Right lobe of liver (tissue), 6 donors: ENCODE measurements at regions not wholly inside any gene's neighbourhood (a gene's known extent, or its start where the extent isn't known, plus 50 kb on each side); places are given as distances from the start of the nearest gene placed in this dataset.

Experiments used
- ATAC-seq, 4 donors: fragments of 200-7000 bp; cut with Tn5 transposase; one replicate each; pipeline ENCODE4 v1.9.1; 2020; ENCODE audit warnings: mild to moderate bottlenecking in 4 of 4, moderate library complexity in 4 of 4
- DNase-seq, 3 donors: peaks; one replicate each; pipeline ENCODE4 v3.0.0-alpha.2; 2020
- H3K27ac ChIP-seq, 3 donors: fragments of 200-600 bp; one replicate each; pipeline ENCODE4 v1.8.0; 2022
- H3K27me3 ChIP-seq, 2 donors: fragments of 200-600 bp; one replicate each; pipeline ENCODE4 v1.8.0; 2022
- H3K36me3 ChIP-seq, 4 donors: fragments of 200-600 bp; sonication (generic) in 1 of 4; one replicate each; pipeline versions ENCODE4 v1.5.1 to v1.8.0; 2017 to 2022; ENCODE audit warnings: control low read depth in 1 of 4
- H3K4me1 ChIP-seq, 4 donors: fragments of 200-600 bp; sonication (generic) in 1 of 4; one replicate each; pipeline versions ENCODE4 v1.5.1 to v1.8.0; 2017 to 2022; ENCODE audit warnings: control low read depth in 1 of 4
- H3K4me3 ChIP-seq, 3 donors: fragments of 200-600 bp; one replicate each; pipeline ENCODE4 v1.8.0; 2022
- H3K9me3 ChIP-seq, 4 donors: fragments of 200-600 bp; sonication (generic) in 1 of 4; one replicate each; pipeline versions ENCODE4 v1.5.1 to v1.8.0; 2017 to 2022; ENCODE audit warnings: control low read depth in 1 of 4
- CTCF ChIP-seq, 4 donors: fragments of 200-600 bp in 3 of 4; fragments of 450-650 bp in 1 of 4; IDR thresholded peaks; one replicate each; pipeline versions ENCODE4 v1.5.1 to v1.8.0; 2016 to 2022; ENCODE audit warnings: antibody characterized with exemption in 4 of 4, mild to moderate bottlenecking in 2 of 4
- POLR2A ChIP-seq: fragments of 450-650 bp; IDR thresholded peaks from one replicate; pipeline ENCODE4 v1.6.1; 2017; ENCODE audit warnings: antibody characterized with exemption, mild to moderate bottlenecking
- WGBS: methylation state at CpG from one replicate; pipeline ENCODE4 v1.1.6; 2018; ENCODE audit warnings: low coverage, low lambda C conversion rate; ENCODE audit not compliant: insufficient coverage; ENCODE audit errors: missing lambda C conversion rate; 5-methylcytosine and 5-hydroxymethylcytosine counted together
- intact Hi-C, 2 donors: fragments of 100-400 bp; cut with DNase I; formaldehyde crosslinking; loops; one replicate each; pipeline versions ENCODE4 v1.11.2 to v1.14.1; 2022
- donor health status: DM: no; HTN: yes; CAD: no.
- donor health status: DM: no; HTN: no; CAD: no.
- donor health status: DM: no; HTN: no; CAD: no.
- donor health status: DM: no; HTN: yes; CAD: no.
- donor health status: DM: no; HTN: yes; CAD: no.

GRCh38 chr3:88584451-88584850 lies 434.7 kb downstream of the C3orf38 start:
- Histone ChIP-seq H3K4me1 (no peaks in the 10 kb centered on the region), H3K36me3 (no peaks in the 10 kb centered on the region), H3K27ac (no peak overlapping the region), H3K9me3 (no peaks in the 10 kb centered on the region), H3K27me3 (no peaks in the 10 kb centered on the region), H3K4me3 (no peak overlapping the region)
- 31% methylated on average over 3 of the region's 3 CpGs for WGBS
- TF ChIP-seq POLR2A = no peak
- no peak for TF ChIP-seq CTCF (IDR thresholded peaks at IDR 0.05)
- DNase-seq (no peak), ATAC-seq (no peak)
- intact Hi-C loops = no loop called here

- H3K27me3 ChIP-seq = no peaks in the 10 kb centered on the region
- H3K4me1 ChIP-seq = no peaks in the 10 kb centered on the region
- H3K36me3 ChIP-seq = no peaks in the 10 kb centered on the region
- DNase-seq (no peak), ATAC-seq (no peak)
- H3K4me3 ChIP-seq = no peak overlapping the region
- WGBS = 65% methylated on average over 2 of the region's 2 CpGs
- no peaks in the 10 kb centered on the region for H3K9me3 ChIP-seq
- intact Hi-C loops = no loop called here
- no peak overlapping the region for H3K27ac ChIP-seq
- TF ChIP-seq CTCF (IDR thresholded peaks at IDR 0.05) = no peak
- TF ChIP-seq POLR2A = no peak
Measured at GRCh38 chr3:88586121-88586640, 436.4 kb downstream of the C3orf38 start.

GRCh38 chr3:88589138-88589537 lies 439.4 kb downstream of the C3orf38 start:
- intact Hi-C loops = no loop called here
- no peak for TF ChIP-seq POLR2A
- TF ChIP-seq CTCF (IDR thresholded peaks at IDR 0.05) = no peak
- no peak for DNase-seq

GRCh38 chr3:88595026-88595425 lies 445.3 kb downstream of the C3orf38 start:
- TF ChIP-seq POLR2A (no peak), CTCF (IDR thresholded peaks at IDR 0.05) (no peak)
- no peak for ATAC-seq
- Histone ChIP-seq H3K27me3 (no peaks in the 10 kb centered on the region), H3K27ac (no peak overlapping the region), H3K9me3 (no peaks in the 10 kb centered on the region), H3K4me3 (no peak overlapping the region), H3K36me3 (no peaks in the 10 kb centered on the region), H3K4me1 (no peaks in the 10 kb centered on the region)
- 43% methylated on average over 1 of the region's 1 CpG for WGBS
- no peak for DNase-seq
- intact Hi-C loops = no loop called here

More at GRCh38 chr3:88589138-88589537, 439.4 kb downstream of the C3orf38 start:
- 71% methylated on average over 2 of the region's 2 CpGs for WGBS
- no peaks in the 10 kb centered on the region for H3K36me3 ChIP-seq
- ATAC-seq = no peak
- no peaks in the 10 kb centered on the region for H3K4me1 ChIP-seq
- no peak overlapping the region for H3K27ac ChIP-seq
- H3K4me3 ChIP-seq = no peak overlapping the region
- H3K9me3 ChIP-seq = no peaks in the 10 kb centered on the region
- H3K27me3 ChIP-seq = no peaks in the 10 kb centered on the region

- DNase-seq (no peak), ATAC-seq (no peak)
- H3K36me3 ChIP-seq = no peaks in the 10 kb centered on the region
- H3K4me3 ChIP-seq = no peak overlapping the region
- no peak for TF ChIP-seq CTCF (IDR thresholded peaks at IDR 0.05)
- TF ChIP-seq POLR2A = no peak
- H3K4me1 ChIP-seq = no peaks in the 10 kb centered on the region
- H3K27me3 ChIP-seq = no peaks in the 10 kb centered on the region
- WGBS = 43% methylated on average over 1 of the region's 1 CpG
- intact Hi-C loops = no loop called here
- no peaks in the 10 kb centered on the region for H3K9me3 ChIP-seq
- no peak overlapping the region for H3K27ac ChIP-seq
Measured at GRCh38 chr3:88596451-88596850, 446.7 kb downstream of the C3orf38 start.
